Rectal smooth muscle tissue (tissue), 1 donor: ENCODE measurements at regions not wholly inside any gene's neighbourhood (a gene's known extent, or its start where the extent isn't known, plus 50 kb on each side); places are given as distances from the start of the nearest gene placed in this dataset.

ENCODE experiments used
- H3K27ac ChIP-seq: one replicate; pipeline ENCODE4 v1.7.0; 2013; ENCODE audit warnings: low read depth, low read length, inconsistent platforms
- H3K27me3 ChIP-seq: one replicate; pipeline ENCODE4 v1.7.0; 2013; ENCODE audit warnings: low read length; ENCODE audit not compliant: control insufficient read depth, insufficient read depth
- H3K36me3 ChIP-seq: one replicate; pipeline ENCODE4 v1.7.0; 2013; ENCODE audit warnings: low read length; ENCODE audit not compliant: control insufficient read depth, insufficient read depth
- H3K4me1 ChIP-seq: one replicate; pipeline ENCODE4 v1.7.0; 2013; ENCODE audit warnings: low read length; ENCODE audit not compliant: control insufficient read depth, insufficient read depth
- H3K4me3 ChIP-seq: one replicate; pipeline ENCODE4 v1.7.0; 2013; ENCODE audit warnings: low read length
- H3K9ac ChIP-seq: one replicate; pipeline ENCODE4 v1.7.0; 2013; ENCODE audit warnings: low read length

GRCh38 chr5:143932584-143932983 is 120.6 kb downstream of the HMHB1 start:
- Histone ChIP-seq H3K4me3 (no peak overlapping the region), H3K9ac (no peak overlapping the region), H3K4me1 (no peaks in the 10 kb centered on the region), H3K27me3 (no peaks in the 10 kb centered on the region), H3K27ac (no peak overlapping the region), H3K36me3 (no peaks in the 10 kb centered on the region)

- no peak overlapping the region for H3K9ac ChIP-seq
- no peak overlapping the region for H3K4me3 ChIP-seq
- no peaks in the 10 kb centered on the region for H3K27me3 ChIP-seq
- H3K27ac ChIP-seq: no peak overlapping the region
- no peaks in the 10 kb centered on the region for H3K36me3 ChIP-seq
- no peaks in the 10 kb centered on the region for H3K4me1 ChIP-seq
Measured at GRCh38 chr5:143933451-143933850, 121.5 kb downstream of the HMHB1 start.

GRCh38 chr5:143934821-143935220 is 122.9 kb downstream of the HMHB1 start:
- Histone ChIP-seq H3K27me3 (no peaks in the 10 kb centered on the region), H3K9ac (no peak overlapping the region), H3K4me1 (no peaks in the 10 kb centered on the region), H3K4me3 (no peak overlapping the region), H3K27ac (no peak overlapping the region), H3K36me3 (no peaks in the 10 kb centered on the region)

GRCh38 chr5:143938230-143938629 is 126.3 kb downstream of the HMHB1 start:
- no peaks in the 10 kb centered on the region for H3K4me1 ChIP-seq
- H3K27ac ChIP-seq: no peak overlapping the region
- no peaks in the 10 kb centered on the region for H3K27me3 ChIP-seq
- H3K36me3 ChIP-seq: no peaks in the 10 kb centered on the region
- no peak overlapping the region for H3K9ac ChIP-seq
- H3K4me3 ChIP-seq: no peak overlapping the region

- no peak overlapping the region for H3K9ac ChIP-seq
- no peaks in the 10 kb centered on the region for H3K4me1 ChIP-seq
- no peak overlapping the region for H3K27ac ChIP-seq
- H3K36me3 ChIP-seq: no peaks in the 10 kb centered on the region
- no peak overlapping the region for H3K4me3 ChIP-seq
- H3K27me3 ChIP-seq: no peaks in the 10 kb centered on the region
Measured at GRCh38 chr5:143946837-143947236, 134.9 kb downstream of the HMHB1 start.

- Histone ChIP-seq H3K27me3 (no peaks in the 10 kb centered on the region), H3K36me3 (no peaks in the 10 kb centered on the region), H3K27ac (no peak overlapping the region), H3K4me1 (no peaks in the 10 kb centered on the region), H3K4me3 (no peak overlapping the region), H3K9ac (no peak overlapping the region)
Measured at GRCh38 chr5:143947313-143947712, 135.4 kb downstream of the HMHB1 start.

- Histone ChIP-seq H3K4me3 (no peak overlapping the region), H3K27me3 (no peaks in the 10 kb centered on the region), H3K27ac (no peak overlapping the region), H3K4me1 (no peaks in the 10 kb centered on the region), H3K9ac (no peak overlapping the region), H3K36me3 (no peaks in the 10 kb centered on the region)
Measured at GRCh38 chr5:143952809-143953208, 140.8 kb downstream of the HMHB1 start.

- no peak overlapping the region for H3K27ac ChIP-seq
Measured at GRCh38 chr5:143953851-143954250, 141.9 kb downstream of the HMHB1 start.

GRCh38 chr5:143955141-143955540 is 143.2 kb downstream of the HMHB1 start:
- Histone ChIP-seq H3K9ac (no peak overlapping the region), H3K4me1 (no peaks in the 10 kb centered on the region), H3K27ac (no peak overlapping the region), H3K4me3 (no peak overlapping the region), H3K27me3 (no peaks in the 10 kb centered on the region), H3K36me3 (no peaks in the 10 kb centered on the region)

More at GRCh38 chr5:143953851-143954250, 141.9 kb downstream of the HMHB1 start:
- no peak overlapping the region for H3K9ac ChIP-seq
- no peaks in the 10 kb centered on the region for H3K4me1 ChIP-seq
- no peak overlapping the region for H3K4me3 ChIP-seq
- no peaks in the 10 kb centered on the region for H3K27me3 ChIP-seq
- H3K36me3 ChIP-seq: no peaks in the 10 kb centered on the region

- Histone ChIP-seq H3K27me3 (no peaks in the 10 kb centered on the region), H3K27ac (no peak overlapping the region), H3K9ac (no peak overlapping the region), H3K36me3 (no peaks in the 10 kb centered on the region), H3K4me1 (no peaks in the 10 kb centered on the region), H3K4me3 (no peak overlapping the region)
Measured at GRCh38 chr5:143957455-143957854, 145.5 kb downstream of the HMHB1 start.

GRCh38 chr5:143962201-143962600 is 150.2 kb downstream of the HMHB1 start:
- Histone ChIP-seq H3K36me3 (no peaks in the 10 kb centered on the region), H3K9ac (no peak overlapping the region), H3K4me3 (no peak overlapping the region), H3K27ac (no peak overlapping the region), H3K27me3 (no peaks in the 10 kb centered on the region), H3K4me1 (no peaks in the 10 kb centered on the region)

- Histone ChIP-seq H3K27me3 (no peaks in the 10 kb centered on the region), H3K36me3 (no peaks in the 10 kb centered on the region), H3K4me1 (no peaks in the 10 kb centered on the region), H3K4me3 (no peak overlapping the region), H3K27ac (no peak overlapping the region), H3K9ac (no peak overlapping the region)
Measured at GRCh38 chr5:143964919-143965318, 153.0 kb downstream of the HMHB1 start.

- H3K9ac ChIP-seq: no peak overlapping the region
- H3K36me3 ChIP-seq: no peaks in the 10 kb centered on the region
- no peaks in the 10 kb centered on the region for H3K4me1 ChIP-seq
- no peak overlapping the region for H3K4me3 ChIP-seq
- no peaks in the 10 kb centered on the region for H3K27me3 ChIP-seq
- no peak overlapping the region for H3K27ac ChIP-seq
Measured at GRCh38 chr5:143966280-143966679, 154.3 kb downstream of the HMHB1 start.
